KOPT-K1 (cell line): ENCODE measurements at regions not wholly inside any gene's neighbourhood (a gene's known extent, or its start where the extent isn't known, plus 50 kb on each side); places are given as distances from the start of the nearest gene placed in this dataset.

Experiments
- H3K27ac ChIP-seq: fragments of 200-600 bp; sonication (generic); 2 replicates; pipeline ENCODE4 v1.5.1; 2016; ENCODE audit warnings: antibody characterized with exemption, mild to moderate bottlenecking, low read depth, low read length; ENCODE audit not compliant: poor library complexity, severe bottlenecking
- H3K36me3 ChIP-seq: fragments of 200-600 bp; sonication (generic); 2 replicates; pipeline ENCODE4 v1.5.1; 2017; ENCODE audit warnings: antibody characterized with exemption, mild to moderate bottlenecking, low read length, moderate library complexity; ENCODE audit not compliant: insufficient read depth
- H3K9me3 ChIP-seq: fragments of 200-600 bp; sonication (generic); 2 replicates; pipeline ENCODE4 v1.5.1; 2017; ENCODE audit warnings: antibody characterized with exemption, low read length, mild to moderate bottlenecking; ENCODE audit not compliant: insufficient read depth, poor library complexity, severe bottlenecking

GRCh38 chr5:2696156-2696807, 55.2 kb downstream of the IRX2 start:
- peaks cover 10% of the 10 kb centered on the region for H3K9me3 ChIP-seq
- H3K36me3 ChIP-seq = no peaks in the 10 kb centered on the region
- H3K27ac ChIP-seq = no peak overlapping the region

GRCh38 chr5:2695200-2695891, 56.1 kb downstream of the IRX2 start:
- peaks cover 10% of the 10 kb centered on the region for H3K9me3 ChIP-seq
- H3K27ac ChIP-seq = no peak overlapping the region
- no peaks in the 10 kb centered on the region for H3K36me3 ChIP-seq

- no peaks in the 10 kb centered on the region for H3K9me3 ChIP-seq
- H3K36me3 ChIP-seq = no peaks in the 10 kb centered on the region
- no peak overlapping the region for H3K27ac ChIP-seq
These were observed 59.9 kb downstream of the IRX2 start for GRCh38 chr5:2691530-2691929.

- H3K9me3 ChIP-seq = no peaks in the 10 kb centered on the region
- no peak overlapping the region for H3K27ac ChIP-seq
These were observed 61.2 kb downstream of the IRX2 start for GRCh38 chr5:2690293-2690692.

GRCh38 chr5:2688586-2688985, 62.9 kb downstream of the IRX2 start:
- Histone ChIP-seq H3K9me3 (no peaks in the 10 kb centered on the region), H3K36me3 (no peaks in the 10 kb centered on the region), H3K27ac (no peak overlapping the region)

More at GRCh38 chr5:2690293-2690692, 61.2 kb downstream of the IRX2 start:
- H3K36me3 ChIP-seq = no peaks in the 10 kb centered on the region

- Histone ChIP-seq H3K27ac (no peak overlapping the region), H3K9me3 (no peaks in the 10 kb centered on the region), H3K36me3 (no peaks in the 10 kb centered on the region)
These were observed 63.7 kb downstream of the IRX2 start for GRCh38 chr5:2687746-2688145.

- no peaks in the 10 kb centered on the region for H3K9me3 ChIP-seq
- no peaks in the 10 kb centered on the region for H3K36me3 ChIP-seq
- no peak overlapping the region for H3K27ac ChIP-seq
These were observed 65.0 kb downstream of the IRX2 start for GRCh38 chr5:2686321-2687124.

GRCh38 chr5:2685651-2686272, 65.7 kb downstream of the IRX2 start:
- no peak overlapping the region for H3K27ac ChIP-seq
- H3K36me3 ChIP-seq = no peaks in the 10 kb centered on the region
- no peaks in the 10 kb centered on the region for H3K9me3 ChIP-seq

- Histone ChIP-seq H3K9me3 (no peaks in the 10 kb centered on the region), H3K27ac (no peak overlapping the region), H3K36me3 (no peaks in the 10 kb centered on the region)
These were observed 66.9 kb downstream of the IRX2 start for GRCh38 chr5:2684606-2685005.

GRCh38 chr5:2683720-2684119, 67.8 kb downstream of the IRX2 start:
- no peaks in the 10 kb centered on the region for H3K36me3 ChIP-seq
- no peak overlapping the region for H3K27ac ChIP-seq
- H3K9me3 ChIP-seq = no peaks in the 10 kb centered on the region

- Histone ChIP-seq H3K36me3 (no peaks in the 10 kb centered on the region), H3K27ac (no peak overlapping the region), H3K9me3 (no peaks in the 10 kb centered on the region)
These were observed 70.0 kb downstream of the IRX2 start for GRCh38 chr5:2681476-2681875.

GRCh38 chr5:2680979-2681378, 70.5 kb downstream of the IRX2 start:
- H3K36me3 ChIP-seq = no peaks in the 10 kb centered on the region
- H3K27ac ChIP-seq = no peak overlapping the region
- no peaks in the 10 kb centered on the region for H3K9me3 ChIP-seq

- Histone ChIP-seq H3K27ac (no peak overlapping the region), H3K9me3 (no peaks in the 10 kb centered on the region), H3K36me3 (no peaks in the 10 kb centered on the region)
These were observed 73.8 kb downstream of the IRX2 start for GRCh38 chr5:2677689-2678088.

GRCh38 chr5:2675548-2675947, 75.9 kb downstream of the IRX2 start:
- Histone ChIP-seq H3K9me3 (no peaks in the 10 kb centered on the region), H3K27ac (no peak overlapping the region), H3K36me3 (no peaks in the 10 kb centered on the region)

GRCh38 chr5:2674456-2674855, 77.0 kb downstream of the IRX2 start:
- Histone ChIP-seq H3K36me3 (no peaks in the 10 kb centered on the region), H3K9me3 (no peaks in the 10 kb centered on the region), H3K27ac (no peak overlapping the region)
